MM.1S (cell line): ENCODE measurements at regions not wholly inside any gene's neighbourhood (a gene's known extent, or its start where the extent isn't known, plus 50 kb on each side); places are given as distances from the start of the nearest gene placed in this dataset.

Experiments
- CTCF ChIP-seq: fragments of 300-600 bp; sonication (generic); IDR thresholded peaks from 2 replicates; pipeline ENCODE4 v1.5.1; 2016; ENCODE audit warnings: antibody characterized with exemption, low read length, mixed read lengths
- EZH2phosphoT487 ChIP-seq: fragments of 300-600 bp; sonication (generic); IDR thresholded peaks from 2 replicates; pipeline ENCODE4 v1.6.1; 2018; ENCODE audit warnings: antibody characterized with exemption, low read length

GRCh38 chr9:99591770-99592169, 229.9 kb upstream of the NR4A3 start:
- TF ChIP-seq CTCF (no peak), EZH2phosphoT487 (no peak)
